Sigmoid colon (tissue), 6 donors: ENCODE measurements at regions not wholly inside any gene's neighbourhood (a gene's known extent, or its start where the extent isn't known, plus 50 kb on each side); places are given as distances from the start of the nearest gene placed in this dataset.

Experiments used
- DNase-seq: peaks from one replicate; pipeline ENCODE4 v3.0.0-alpha.2; 2019
- H3K27ac ChIP-seq, 4 donors: fragments of 200-600 bp; sonication (generic); one replicate each; pipeline ENCODE4 v1.5.1; 2016 to 2019; ENCODE audit warnings: mild to moderate bottlenecking in 1 of 4
- H3K27me3 ChIP-seq, 3 donors: fragments of 200-600 bp; sonication (generic); one replicate each; pipeline ENCODE4 v1.5.1; 2019; ENCODE audit warnings: mild to moderate bottlenecking in 1 of 3
- H3K36me3 ChIP-seq, 4 donors: fragments of 200-600 bp; sonication (generic); one replicate each; pipeline ENCODE4 v1.5.1; 2016 to 2019
- H3K4me1 ChIP-seq, 4 donors: fragments of 200-600 bp; sonication (generic); one replicate each; pipeline ENCODE4 v1.5.1; 2017 to 2019
- H3K4me3 ChIP-seq, 4 donors: fragments of 200-600 bp; sonication (generic); one replicate each; pipeline ENCODE4 v1.5.1; 2017 to 2019; ENCODE audit warnings: mild to moderate bottlenecking in 2 of 4, moderate library complexity in 1 of 4
- H3K9me3 ChIP-seq, 4 donors: fragments of 200-600 bp in 3 of 4; sonication (generic) in 3 of 4; one replicate each; pipeline versions ENCODE4 v1.5.1 to v1.6.1; 2013 to 2019
- EP300 ChIP-seq, 4 donors: sonication (generic); formaldehyde crosslinking; IDR thresholded peaks; one replicate each; pipeline ENCODE4 v1.6.1; 2017; ENCODE audit warnings: antibody characterized with exemption in 4 of 4
- POLR2A ChIP-seq, 2 donors: fragments of 450-650 bp; IDR thresholded peaks; one replicate each; pipeline ENCODE4 v1.6.1; 2016; ENCODE audit warnings: antibody characterized with exemption in 2 of 2, mild to moderate bottlenecking in 2 of 2, moderate library complexity in 2 of 2
- POLR2AphosphoS5 ChIP-seq, 4 donors: sonication (generic); formaldehyde crosslinking; IDR thresholded peaks; one replicate each; pipeline ENCODE4 v1.6.1; 2017; ENCODE audit warnings: antibody characterized with exemption in 4 of 4
- WGBS, 2 donors: extraction: QIAGEN DNeasy Blood & Tissue Kit; methylation state at CpG; one replicate each; pipeline ENCODE4 v1.1.7; 2013; 5-methylcytosine and 5-hydroxymethylcytosine counted together
- intact Hi-C: fragments of 100-400 bp; cut with DNase I; formaldehyde crosslinking; loops from one replicate; pipeline ENCODE4 v1.15.1; 2023
- TF ChIP-seq, protein P1 (sequence below), 4 experiments: fragments of 450-650 bp in 3 of 4; fragments of 200-600 bp in 1 of 4; IDR thresholded peaks; one replicate each; pipeline ENCODE4 v1.5.1; 2016 to 2019; ENCODE audit warnings: antibody characterized with exemption in 4 of 4, mild to moderate bottlenecking in 3 of 4, moderate library complexity in 2 of 4
- donor health status: healthy with polysubstance abuse.
- donor health status: healthy.

DNA sequence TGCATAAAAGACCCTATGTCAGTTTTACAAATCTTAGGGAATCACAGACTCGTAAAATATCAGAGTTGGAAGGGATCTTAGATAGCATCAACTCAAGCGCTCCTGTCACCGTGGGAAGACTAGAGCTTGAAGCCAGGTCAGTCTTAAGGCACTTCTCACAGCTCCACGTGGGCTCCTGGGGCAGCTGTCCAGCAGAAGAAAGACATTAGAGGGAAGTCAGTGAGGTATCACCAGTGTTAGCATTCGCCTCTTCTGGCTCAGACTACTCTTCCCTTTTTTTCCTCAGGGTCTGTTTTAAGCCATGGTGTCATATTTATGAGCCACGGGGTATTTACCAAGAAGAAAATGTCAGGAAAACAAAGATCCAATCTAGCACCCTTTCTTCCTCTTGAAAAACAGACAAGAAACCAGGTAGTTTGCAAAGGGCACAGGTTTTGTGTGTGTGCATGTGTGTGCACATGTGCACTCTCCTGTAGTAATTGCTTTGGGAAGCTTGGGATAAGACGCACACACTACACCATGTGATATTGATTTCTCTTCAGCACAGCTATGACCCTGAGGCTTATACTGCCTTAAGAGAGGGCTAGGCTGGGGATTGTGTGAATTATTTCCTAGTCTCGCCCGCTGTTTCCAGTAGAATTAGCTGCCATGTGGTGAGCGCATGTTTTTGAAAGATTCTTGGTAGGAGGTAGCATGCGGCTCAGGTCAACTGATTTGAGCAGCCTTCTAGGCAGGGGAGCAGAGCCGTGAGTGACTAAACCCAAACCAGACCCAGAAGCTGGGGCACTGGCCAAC lies 61.0 kb upstream of the ELAC2 start:
- WGBS, 2 donors, result 75 to 76% methylated on average over 12 of the region's 12 CpGs
- H3K36me3 ChIP-seq, result no peaks in the 10 kb centered on the region
- no peak for TF ChIP-seq POLR2AphosphoS5 (IDR thresholded peaks at IDR 0.05)
- no peak for TF ChIP-seq POLR2A (IDR thresholded peaks at IDR 0.05)
- no peak for DNase-seq
- no peaks in the 10 kb centered on the region for H3K27me3 ChIP-seq
- H3K9me3 ChIP-seq, result no peaks in the 10 kb centered on the region
- intact Hi-C loops, result no loop called here
- no peak overlapping the region for H3K4me3 ChIP-seq
- no peak overlapping the region for H3K27ac ChIP-seq
- no peaks in the 10 kb centered on the region for H3K4me1 ChIP-seq

DNA sequence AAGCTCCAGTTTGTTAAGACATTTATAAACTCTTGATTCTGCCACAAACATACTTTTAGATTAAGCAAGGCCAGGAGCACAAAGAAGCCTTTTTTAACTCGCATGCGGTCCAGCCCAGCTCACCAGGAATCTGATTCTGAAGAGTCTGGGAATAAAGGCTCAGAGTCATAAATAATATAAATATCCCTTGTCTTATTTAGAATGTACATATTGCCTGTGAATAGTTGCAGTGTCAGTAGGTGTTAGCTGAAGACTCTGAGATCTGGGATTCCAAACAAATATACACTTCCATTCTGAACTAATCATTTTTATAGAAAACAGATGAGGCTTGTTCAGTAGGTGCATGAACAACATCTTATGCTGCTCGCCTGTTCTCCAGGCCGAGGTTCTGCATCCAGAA lies 59.1 kb upstream of the ELAC2 start:
- no peak overlapping the region for H3K4me3 ChIP-seq
- intact Hi-C loops, result no loop called here
- H3K27ac ChIP-seq, result no peak overlapping the region
- no peaks in the 10 kb centered on the region for H3K4me1 ChIP-seq
- H3K9me3 ChIP-seq, result no peaks in the 10 kb centered on the region
- H3K36me3 ChIP-seq, result no peaks in the 10 kb centered on the region
- WGBS, 2 donors, result 89 to 92% methylated on average over 4 of the region's 4 CpGs
- no peak for DNase-seq
- no peaks in the 10 kb centered on the region for H3K27me3 ChIP-seq
- TF ChIP-seq EP300 (IDR thresholded peaks at IDR 0.05) (no peak), POLR2AphosphoS5 (IDR thresholded peaks at IDR 0.05) (no peak), POLR2A (IDR thresholded peaks at IDR 0.05) (no peak)
- TF ChIP-seq, protein P1, sequence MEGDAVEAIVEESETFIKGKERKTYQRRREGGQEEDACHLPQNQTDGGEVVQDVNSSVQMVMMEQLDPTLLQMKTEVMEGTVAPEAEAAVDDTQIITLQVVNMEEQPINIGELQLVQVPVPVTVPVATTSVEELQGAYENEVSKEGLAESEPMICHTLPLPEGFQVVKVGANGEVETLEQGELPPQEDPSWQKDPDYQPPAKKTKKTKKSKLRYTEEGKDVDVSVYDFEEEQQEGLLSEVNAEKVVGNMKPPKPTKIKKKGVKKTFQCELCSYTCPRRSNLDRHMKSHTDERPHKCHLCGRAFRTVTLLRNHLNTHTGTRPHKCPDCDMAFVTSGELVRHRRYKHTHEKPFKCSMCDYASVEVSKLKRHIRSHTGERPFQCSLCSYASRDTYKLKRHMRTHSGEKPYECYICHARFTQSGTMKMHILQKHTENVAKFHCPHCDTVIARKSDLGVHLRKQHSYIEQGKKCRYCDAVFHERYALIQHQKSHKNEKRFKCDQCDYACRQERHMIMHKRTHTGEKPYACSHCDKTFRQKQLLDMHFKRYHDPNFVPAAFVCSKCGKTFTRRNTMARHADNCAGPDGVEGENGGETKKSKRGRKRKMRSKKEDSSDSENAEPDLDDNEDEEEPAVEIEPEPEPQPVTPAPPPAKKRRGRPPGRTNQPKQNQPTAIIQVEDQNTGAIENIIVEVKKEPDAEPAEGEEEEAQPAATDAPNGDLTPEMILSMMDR (IDR thresholded peaks at IDR 0.05), result no peak

DNA sequence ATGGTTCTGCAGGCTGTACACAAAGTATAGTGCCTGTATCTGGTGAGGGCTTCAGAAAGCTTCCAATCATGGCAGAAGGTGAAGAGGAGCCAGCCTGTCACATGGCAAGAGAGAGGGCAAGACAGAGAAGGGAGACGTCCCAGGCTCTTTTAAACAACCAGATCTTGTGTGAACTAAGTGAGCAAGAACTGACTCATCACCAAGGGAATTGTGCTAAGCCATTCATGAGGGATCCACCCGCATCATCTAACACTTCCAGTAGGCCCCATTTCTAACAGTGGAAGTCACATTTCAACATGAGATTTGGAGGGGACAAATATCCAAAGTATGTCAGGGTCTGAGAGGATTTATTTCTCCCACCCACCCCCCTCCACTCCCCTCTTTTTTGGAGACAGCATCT lies 56.2 kb upstream of the ELAC2 start:
- whole genome bisulfite sequencing, 2 donors, result 60 to 72% methylated on average over 2 of the region's 2 CpGs
- intact Hi-C loops, result no loop called here

DNA sequence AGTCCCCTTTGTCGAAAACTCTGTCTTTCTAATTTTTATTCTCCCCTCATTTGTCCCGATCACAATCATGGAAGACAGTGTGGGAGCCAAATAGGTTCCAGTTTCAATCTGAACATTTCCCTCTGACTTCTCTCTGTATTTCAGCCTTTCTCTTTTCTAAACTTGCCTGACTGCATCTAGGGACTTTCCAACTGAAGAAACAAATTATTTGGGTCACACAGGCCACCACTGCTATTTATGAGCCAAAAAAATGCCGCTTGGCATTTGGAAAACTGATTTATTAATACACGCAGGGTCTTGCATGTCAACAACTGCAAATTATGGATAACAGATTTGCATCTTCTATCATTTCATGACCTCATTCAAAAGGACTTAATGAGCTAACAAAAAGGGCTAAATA lies 55.2 kb upstream of the ELAC2 start:
- DNase-seq, result no peak
- no peaks in the 10 kb centered on the region for H3K4me1 ChIP-seq
- no peaks in the 10 kb centered on the region for H3K27me3 ChIP-seq
- TF ChIP-seq EP300 (IDR thresholded peaks at IDR 0.05) (no peak), POLR2A (IDR thresholded peaks at IDR 0.05) (no peak), POLR2AphosphoS5 (IDR thresholded peaks at IDR 0.05) (no peak)
- TF ChIP-seq, protein P1 (IDR thresholded peaks at IDR 0.05), result no peak
- 80 to 88% methylated on average over 4 of the region's 4 CpGs for whole genome bisulfite sequencing, 2 donors
- H3K36me3 ChIP-seq, result no peaks in the 10 kb centered on the region
- no peak overlapping the region for H3K4me3 ChIP-seq
- peak overlapping the region in 1 of 4 donors; percentile 27 for H3K27ac ChIP-seq
- intact Hi-C loops, result no loop called here
- H3K9me3 ChIP-seq, result no peaks in the 10 kb centered on the region

More for the DNA sequence above, 56.2 kb upstream of the ELAC2 start:
- H3K27me3 ChIP-seq, result no peaks in the 10 kb centered on the region
- H3K27ac ChIP-seq, result no peak overlapping the region
- no peak for DNase-seq
- H3K9me3 ChIP-seq, result no peaks in the 10 kb centered on the region
- H3K4me1 ChIP-seq, result no peaks in the 10 kb centered on the region
- no peaks in the 10 kb centered on the region for H3K36me3 ChIP-seq
- H3K4me3 ChIP-seq, result no peak overlapping the region
- TF ChIP-seq, protein P1 (IDR thresholded peaks at IDR 0.05), result no peak

DNA sequence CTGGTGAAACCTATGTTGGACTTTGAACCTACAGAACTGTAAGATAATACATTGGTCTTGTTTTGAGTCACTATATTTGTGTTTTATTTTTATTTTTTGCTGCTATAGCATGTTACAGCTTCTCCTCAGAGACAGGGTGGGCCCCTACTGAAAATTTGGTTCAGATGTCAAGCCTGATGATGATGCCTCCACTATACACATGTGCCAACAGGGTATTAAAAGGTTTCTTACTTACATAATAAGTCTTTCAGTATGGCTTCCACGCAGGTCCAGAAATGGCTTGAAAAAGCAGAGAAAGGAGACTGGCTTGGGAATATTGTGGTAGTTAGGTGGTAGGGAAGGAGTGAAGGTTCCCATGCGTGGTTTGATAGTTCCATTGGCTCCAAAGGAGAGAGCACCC lies 52.9 kb upstream of the ELAC2 start:
- TF ChIP-seq POLR2A (IDR thresholded peaks at IDR 0.05) (no peak), POLR2AphosphoS5 (IDR thresholded peaks at IDR 0.05) (no peak), EP300 (IDR thresholded peaks at IDR 0.05) (no peak)
- TF ChIP-seq, protein P1 (IDR thresholded peaks at IDR 0.05), result no peak

More for the DNA sequence above, 52.9 kb upstream of the ELAC2 start:
- Histone ChIP-seq H3K36me3 (no peaks in the 10 kb centered on the region), H3K27me3 (no peaks in the 10 kb centered on the region), H3K4me3 (no peak overlapping the region), H3K27ac (no peak overlapping the region), H3K9me3 (no peaks in the 10 kb centered on the region), H3K4me1 (no peaks in the 10 kb centered on the region)
- intact Hi-C loops, result no loop called here
- WGBS, 2 donors, result 87 to 89% methylated on average over 2 of the region's 2 CpGs
- no peak for DNase-seq
